Activated CD8-positive, alpha-beta T cell treated with anti-CD3 and anti-CD28 coated beads for 36 hours (primary cell): ENCODE measurements at regions not wholly inside any gene's neighbourhood (a gene's known extent, or its start where the extent isn't known, plus 50 kb on each side); places are given as distances from the start of the nearest gene placed in this dataset.

Experiments used
- ATAC-seq: fragments of 200-7000 bp; cut with Tn5 transposase; one replicate; pipeline ENCODE4 v1.10.0; 2021; ENCODE audit warnings: mild to moderate bottlenecking, moderate library complexity
- CTCF ChIA-PET: fragments of 350-600 bp; sonication (Branson Sonifier 250); formaldehyde crosslinking; loops from one replicate; lab custom pipeline; 2021; ENCODE audit warnings: antibody characterized with exemption; lab: Charles Lee
- POLR2A ChIA-PET: fragments of 350-600 bp; sonication (Branson Sonifier 250); formaldehyde crosslinking; loops from one replicate; lab custom pipeline; 2021; ENCODE audit warnings: antibody characterized with exemption; lab: Charles Lee
- DNase-seq: peaks from one replicate; pipeline ENCODE4 v3.0.0-alpha.2; 2020
- H3K27ac Mint-ChIP-seq: one replicate; pipeline ENCODE4 v1.8.0; 2021; ENCODE audit warnings: mild to moderate bottlenecking, mixed read lengths
- H3K27me3 Mint-ChIP-seq: one replicate; pipeline ENCODE4 v1.8.0; 2021; ENCODE audit warnings: mixed read lengths
- H3K36me3 Mint-ChIP-seq: one replicate; pipeline ENCODE4 v1.8.0; 2021; ENCODE audit warnings: low read depth, mixed read lengths
- H3K4me1 Mint-ChIP-seq: one replicate; pipeline ENCODE4 v1.8.0; 2021; ENCODE audit warnings: low read depth, mixed read lengths
- H3K4me3 Mint-ChIP-seq: one replicate; pipeline ENCODE4 v1.8.0; 2021; ENCODE audit warnings: mild to moderate bottlenecking, moderate library complexity, mixed read lengths
- H3K9me3 Mint-ChIP-seq: one replicate; pipeline ENCODE4 v1.8.0; 2021; ENCODE audit warnings: mixed read lengths
- CTCF ChIP-seq: fragments of 200-600 bp; IDR thresholded peaks from one replicate; pipeline ENCODE4 v1.8.0; 2022; ENCODE audit warnings: antibody characterized with exemption, mild to moderate bottlenecking
- intact Hi-C: fragments of 100-400 bp; cut with micrococcal nuclease; formaldehyde crosslinking; loops from one replicate; pipeline ENCODE4 v1.10.0; 2022

- ChIA-PET CTCF (no interaction called here), POLR2A (no interaction called here)
- H3K4me1 Mint-ChIP-seq = no peaks in the 10 kb centered on the region
- no peaks in the 10 kb centered on the region for H3K36me3 Mint-ChIP-seq
- intact Hi-C loops = no loop called here
- no peaks in the 10 kb centered on the region for H3K27me3 Mint-ChIP-seq
- DNase-seq (no peak), ATAC-seq (no peak)
- H3K9me3 Mint-ChIP-seq = no peaks in the 10 kb centered on the region
- H3K4me3 Mint-ChIP-seq = no peak overlapping the region
- no peak for TF ChIP-seq CTCF
- H3K27ac Mint-ChIP-seq = no peak overlapping the region
These were observed 678.2 kb downstream of the ADGRL2 start for GRCh38 chr1:82478916-82479315.

GRCh38 chr1:82472489-82473131 lies 671.9 kb downstream of the ADGRL2 start:
- ChIA-PET CTCF (no interaction called here), POLR2A (no interaction called here)
- ATAC-seq = no peak
- DNase-seq = no peak
- intact Hi-C loops = no loop called here
- Mint-ChIP-seq H3K4me1 (no peaks in the 10 kb centered on the region), H3K36me3 (no peaks in the 10 kb centered on the region), H3K9me3 (peaks cover 2% of the 10 kb centered on the region), H3K27me3 (no peaks in the 10 kb centered on the region), H3K4me3 (no peak overlapping the region), H3K27ac (no peak overlapping the region)
- TF ChIP-seq CTCF = no peak

GRCh38 chr1:82466891-82467290 lies 666.2 kb downstream of the ADGRL2 start:
- no peak for TF ChIP-seq CTCF
- Mint-ChIP-seq H3K4me1 (no peaks in the 10 kb centered on the region), H3K27me3 (no peaks in the 10 kb centered on the region), H3K27ac (no peak overlapping the region), H3K9me3 (peaks cover 2% of the 10 kb centered on the region), H3K4me3 (no peak overlapping the region), H3K36me3 (no peaks in the 10 kb centered on the region)
- DNase-seq = no peak
- POLR2A ChIA-PET = no interaction called here
- CTCF ChIA-PET = no interaction called here
- intact Hi-C loops = no loop called here
- ATAC-seq = no peak

- ChIA-PET POLR2A (no interaction called here), CTCF (no interaction called here)
- intact Hi-C loops = no loop called here
- Mint-ChIP-seq H3K36me3 (no peaks in the 10 kb centered on the region), H3K27ac (no peak overlapping the region), H3K4me3 (no peak overlapping the region), H3K4me1 (no peaks in the 10 kb centered on the region), H3K27me3 (no peaks in the 10 kb centered on the region), H3K9me3 (peaks cover 2% of the 10 kb centered on the region)
- DNase-seq (no peak), ATAC-seq (no peak)
- no peak for TF ChIP-seq CTCF
These were observed 665.7 kb downstream of the ADGRL2 start for GRCh38 chr1:82466416-82466815.

GRCh38 chr1:82465024-82465423 lies 664.3 kb downstream of the ADGRL2 start:
- Mint-ChIP-seq H3K27me3 (no peaks in the 10 kb centered on the region), H3K9me3 (no peaks in the 10 kb centered on the region), H3K36me3 (no peaks in the 10 kb centered on the region), H3K4me3 (no peak overlapping the region), H3K27ac (no peak overlapping the region), H3K4me1 (no peaks in the 10 kb centered on the region)
- ATAC-seq (no peak), DNase-seq (no peak)
- POLR2A ChIA-PET = interaction anchor here (0.6 kb wide), 1 partner anchor 597 kb away, joined by 3 read pairs; no protein-coding TSS in a partner anchor
- CTCF ChIA-PET = no interaction called here
- no peak for TF ChIP-seq CTCF
- intact Hi-C loops = no loop called here
